ENCODE measurements at regions not wholly inside any gene's neighbourhood (a gene's known extent, or its start where the extent isn't known, plus 50 kb on each side); places are given as distances from the start of the nearest gene placed in this dataset.

DNA sequence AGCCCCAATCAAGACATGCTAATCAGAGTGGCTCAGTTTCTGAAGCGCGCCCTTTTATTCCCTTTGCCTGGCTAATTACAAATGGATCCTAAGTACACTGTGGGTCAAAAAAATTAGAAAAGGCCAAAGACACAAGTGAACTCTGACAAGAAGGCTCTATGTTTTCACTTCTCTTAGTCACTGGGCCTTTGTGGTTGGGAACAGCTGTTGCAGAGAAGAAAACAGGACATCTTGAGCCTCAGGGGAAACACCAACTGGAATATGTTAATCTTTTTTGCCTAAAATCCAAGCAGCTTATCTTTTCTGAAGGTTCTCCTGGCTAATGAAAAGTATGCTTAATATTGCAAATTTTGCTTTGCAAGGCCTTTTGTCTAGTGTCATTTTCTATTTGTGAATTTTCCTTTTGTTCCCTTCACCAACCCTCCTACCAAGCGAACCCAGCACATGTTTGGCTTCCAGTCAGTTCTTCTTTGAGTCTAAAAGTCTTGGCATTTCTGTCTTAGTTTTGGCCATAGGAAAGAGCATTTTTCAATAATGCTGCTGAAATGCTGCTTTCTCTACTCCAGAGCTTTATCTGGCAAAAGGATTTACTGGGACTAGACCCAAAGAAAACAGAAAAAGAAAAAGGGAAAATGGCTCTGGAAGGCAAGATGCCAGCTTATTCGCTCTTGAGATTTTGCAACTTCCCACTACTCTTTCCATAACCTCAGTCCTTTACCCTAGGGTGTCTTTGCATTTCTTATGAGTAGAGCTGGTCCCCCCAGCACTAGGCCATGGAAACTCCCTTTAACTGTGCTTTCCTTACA, 440.2 kb upstream of the ST6GAL2 start:
- Histone ChIP-seq H3K36me3 (no peaks in the 10 kb centered on the region), H3K9me3 (peaks cover 0 to 7% (median 0%) of the 10 kb centered on the region in 4 donors), H3K4me3 (no peak overlapping the region), H3K4me1 (no peaks in the 10 kb centered on the region), H3K27ac (no peak overlapping the region), H3K27me3 (no peaks in the 10 kb centered on the region)
- 69 to 75% methylated on average over 4 of the region's 4 CpGs for WGBS, 2 donors
- TF ChIP-seq EP300 (IDR thresholded peaks at IDR 0.05) (no peak), POLR2A (IDR thresholded peaks at IDR 0.05) (no peak), POLR2AphosphoS5 (IDR thresholded peaks at IDR 0.05) (no peak)
- TF ChIP-seq, protein P1, sequence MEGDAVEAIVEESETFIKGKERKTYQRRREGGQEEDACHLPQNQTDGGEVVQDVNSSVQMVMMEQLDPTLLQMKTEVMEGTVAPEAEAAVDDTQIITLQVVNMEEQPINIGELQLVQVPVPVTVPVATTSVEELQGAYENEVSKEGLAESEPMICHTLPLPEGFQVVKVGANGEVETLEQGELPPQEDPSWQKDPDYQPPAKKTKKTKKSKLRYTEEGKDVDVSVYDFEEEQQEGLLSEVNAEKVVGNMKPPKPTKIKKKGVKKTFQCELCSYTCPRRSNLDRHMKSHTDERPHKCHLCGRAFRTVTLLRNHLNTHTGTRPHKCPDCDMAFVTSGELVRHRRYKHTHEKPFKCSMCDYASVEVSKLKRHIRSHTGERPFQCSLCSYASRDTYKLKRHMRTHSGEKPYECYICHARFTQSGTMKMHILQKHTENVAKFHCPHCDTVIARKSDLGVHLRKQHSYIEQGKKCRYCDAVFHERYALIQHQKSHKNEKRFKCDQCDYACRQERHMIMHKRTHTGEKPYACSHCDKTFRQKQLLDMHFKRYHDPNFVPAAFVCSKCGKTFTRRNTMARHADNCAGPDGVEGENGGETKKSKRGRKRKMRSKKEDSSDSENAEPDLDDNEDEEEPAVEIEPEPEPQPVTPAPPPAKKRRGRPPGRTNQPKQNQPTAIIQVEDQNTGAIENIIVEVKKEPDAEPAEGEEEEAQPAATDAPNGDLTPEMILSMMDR (IDR thresholded peaks at IDR 0.05), result no peak
- DNase-seq (no peak), ATAC-seq (ENCODE audit: low FRiP score in 2 of 2) (peak in 1 of 2 donors; percentile 86)

DNA sequence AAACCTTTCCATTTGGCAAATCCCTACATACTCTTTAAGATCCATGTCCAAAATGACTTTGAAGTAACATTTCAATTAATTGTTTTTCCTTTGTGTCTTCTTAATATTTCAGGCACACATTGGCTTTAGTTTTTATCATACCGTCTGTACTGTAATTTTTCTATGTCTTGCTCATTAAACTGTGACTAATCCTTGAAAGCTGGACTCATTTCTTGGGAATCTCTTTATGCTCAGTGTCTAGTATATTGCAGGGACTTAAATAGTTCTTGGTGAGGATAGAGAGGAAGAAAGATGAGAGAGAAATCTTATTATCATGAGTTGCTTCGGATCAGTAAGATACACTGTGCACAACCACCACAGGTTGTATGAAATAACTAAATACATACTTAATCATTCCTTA, 448.3 kb upstream of the ST6GAL2 start:
- H3K36me3 ChIP-seq, result no peaks in the 10 kb centered on the region
- ATAC-seq (ENCODE audit: low FRiP score in 2 of 2) (no peak), DNase-seq (no peak)
- TF ChIP-seq, protein P1 (IDR thresholded peaks at IDR 0.05), result no peak
- no peak for TF ChIP-seq POLR2AphosphoS5 (IDR thresholded peaks at IDR 0.05)
- no peak for TF ChIP-seq POLR2A (IDR thresholded peaks at IDR 0.05)
- TF ChIP-seq EP300 (IDR thresholded peaks at IDR 0.05), result no peak
- no peaks in the 10 kb centered on the region for H3K4me1 ChIP-seq
- no peaks in the 10 kb centered on the region for H3K9me3 ChIP-seq
- H3K4me3 ChIP-seq, result no peak overlapping the region
- WGBS, 2 donors, result 71 to 72% methylated on average over 2 of the region's 2 CpGs
- no peaks in the 10 kb centered on the region for H3K27me3 ChIP-seq
- H3K27ac ChIP-seq, result no peak overlapping the region

DNA sequence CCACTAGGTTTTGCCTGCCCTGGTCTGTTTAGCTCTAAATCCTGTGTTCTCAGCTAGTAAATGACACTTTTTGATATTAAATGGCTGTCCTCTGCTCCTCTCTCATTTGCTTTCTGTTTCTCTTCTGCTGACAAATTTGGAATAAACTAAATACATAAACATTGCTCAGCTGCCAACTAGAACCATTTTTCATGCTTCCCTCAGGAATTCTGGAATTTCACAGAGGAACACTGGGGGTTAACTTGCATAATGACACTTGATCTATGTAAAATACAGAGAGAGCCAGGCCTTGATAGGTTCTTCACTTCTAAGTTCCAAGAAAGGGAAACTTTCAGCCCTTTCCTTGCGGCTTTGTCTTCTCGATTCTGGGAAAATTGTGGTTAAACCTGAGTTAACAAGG, 450.6 kb upstream of the ST6GAL2 start:
- TF ChIP-seq, protein P1 (IDR thresholded peaks at IDR 0.05), result no peak
- TF ChIP-seq POLR2A (IDR thresholded peaks at IDR 0.05), result no peak
- no peak for TF ChIP-seq POLR2AphosphoS5 (IDR thresholded peaks at IDR 0.05)
- TF ChIP-seq EP300 (IDR thresholded peaks at IDR 0.05), result no peak
- Histone ChIP-seq H3K36me3 (no peaks in the 10 kb centered on the region), H3K27me3 (no peaks in the 10 kb centered on the region), H3K4me1 (no peaks in the 10 kb centered on the region), H3K9me3 (peaks cover 0 to 6% (median 2%) of the 10 kb centered on the region in 4 donors), H3K4me3 (no peak overlapping the region), H3K27ac (no peak overlapping the region)
- no peak for ATAC-seq (ENCODE audit: low FRiP score in 2 of 2)
- no peak for DNase-seq
- WGBS, 2 donors, result 29 to 53% methylated on average over 2 of the region's 2 CpGs

DNA sequence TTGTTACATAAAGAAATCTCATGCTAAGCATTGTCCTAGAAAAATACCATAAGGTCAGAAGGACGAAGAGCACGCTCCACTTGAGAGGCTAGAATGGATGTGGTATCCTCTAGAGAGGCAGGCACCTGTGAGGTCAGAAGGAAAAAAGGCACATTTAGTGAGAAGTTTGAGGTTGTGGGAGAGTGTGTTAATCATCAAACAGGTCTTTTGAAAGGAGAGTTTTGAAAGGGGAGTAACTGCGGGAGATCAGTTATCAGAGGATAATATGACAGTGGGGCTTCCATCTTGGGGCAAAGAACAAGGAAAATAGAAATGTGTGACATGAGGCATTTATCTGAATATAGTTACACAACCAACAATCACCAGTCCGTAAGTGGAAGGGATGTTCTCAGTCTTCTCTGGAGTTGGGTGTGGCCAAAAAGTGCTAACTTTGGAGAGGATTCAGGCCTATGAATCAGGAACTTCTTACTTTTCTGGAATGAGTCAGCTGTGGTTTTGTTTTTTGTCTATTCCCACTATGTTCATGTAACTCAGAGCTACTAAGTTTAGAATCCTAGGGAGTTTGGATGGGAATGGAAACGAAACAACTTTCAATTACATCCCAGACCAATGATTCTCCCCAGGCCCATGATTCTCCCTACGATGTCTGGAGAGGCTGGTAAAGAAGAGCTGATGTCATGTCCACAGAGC, 451.4 kb upstream of the ST6GAL2 start:
- Histone ChIP-seq H3K9me3 (peaks cover 0 to 6% (median 2%) of the 10 kb centered on the region in 4 donors), H3K4me3 (no peak overlapping the region), H3K27ac (no peak overlapping the region), H3K36me3 (no peaks in the 10 kb centered on the region), H3K4me1 (no peaks in the 10 kb centered on the region), H3K27me3 (no peaks in the 10 kb centered on the region)
- ATAC-seq (ENCODE audit: low FRiP score in 2 of 2) (peak in 1 of 2 donors; percentile 90), DNase-seq (no peak)
- 67 to 69% methylated on average over 6 of the region's 6 CpGs for whole genome bisulfite sequencing, 2 donors
- TF ChIP-seq POLR2A (IDR thresholded peaks at IDR 0.05), result no peak
- no peak for TF ChIP-seq EP300 (IDR thresholded peaks at IDR 0.05)
- TF ChIP-seq, protein P1 (IDR thresholded peaks at IDR 0.05), result no peak
- TF ChIP-seq POLR2AphosphoS5 (IDR thresholded peaks at IDR 0.05), result no peak

Data from upper lobe of left lung (tissue), 6 donors.